A549 (cell line): ENCODE measurements at regions not wholly inside any gene's neighbourhood (a gene's known extent, or its start where the extent isn't known, plus 50 kb on each side); places are given as distances from the start of the nearest gene placed in this dataset.
"Not testable (repeated sequence)": the region's sequence is repeated elsewhere in the genome, so short reads cannot be mapped to it uniquely, and the experiment has no call there.

Experiments used
- ATAC-seq, 2 experiments: fragments of 200-7000 bp in 1 of 2; fragments of >200 bp in 1 of 2; cut with Nextera tagmentation in 1 of 2; cut with Tn5 transposase in 1 of 2; 3 replicates each; pipeline versions ENCODE4 v1.8.0 to v1.9.1; 2018 to 2020; ENCODE audit warnings: mild to moderate bottlenecking in 1 of 2, moderate library complexity in 1 of 2
- CTCF ChIA-PET: fragments of 300-600 bp; sonication (Branson Sonifier 250); formaldehyde crosslinking; extraction: SDS; loops from one replicate; lab custom pipeline; 2021; ENCODE audit warnings: antibody characterized with exemption, inconsistent platforms; lab: Yijun Ruan, JAX
- POLR2A ChIA-PET: fragments of 350-600 bp; formaldehyde crosslinking; extraction: SDS; loops from one replicate; lab custom pipeline; 2021; ENCODE audit warnings: antibody characterized with exemption, inconsistent platforms; lab: Yijun Ruan, JAX
- DNase-seq, 2 experiments: peaks; one replicate each; pipeline versions ENCODE4 v3.0.0 to v3.0.0-alpha.2; 2011 to 2016; ENCODE audit warnings: low read depth in 1 of 2, low spot score in 1 of 2
- FAIRE-seq: peaks from 2 replicates; lab custom pipeline; 2011; peaks lifted over from hg19 to GRCh38; lab: Jason Lieb, UNC
- H3K27ac ChIP-seq, 2 experiments: fragments of >200 bp; sonication (Bioruptor Twin); formaldehyde crosslinking; 3 replicates each; pipeline ENCODE4 v1.5.1; 2016 to 2017
- H3K4me1 ChIP-seq: fragments of >200 bp; sonication (Bioruptor Twin); formaldehyde crosslinking; 3 replicates; pipeline ENCODE4 v1.6.1; 2016
- H3K4me2 ChIP-seq: fragments of >200 bp; sonication (Bioruptor Twin); formaldehyde crosslinking; 3 replicates; pipeline ENCODE4 v1.6.1; 2016
- H3K4me3 ChIP-seq: fragments of >200 bp; sonication (Bioruptor Twin); formaldehyde crosslinking; 3 replicates; pipeline ENCODE4 v1.5.1; 2016
- H3K9me3 ChIP-seq: fragments of >200 bp; sonication (Bioruptor Twin); formaldehyde crosslinking; 3 replicates; pipeline ENCODE4 v1.6.1; 2016
- CBX8 ChIP-seq: fragments of 200-600 bp; sonication (generic); IDR thresholded peaks from 2 replicates; pipeline ENCODE4 v1.6.1; 2016
- CEBPB ChIP-seq, 2 experiments: fragments of >200 bp in 1 of 2; sonication (Bioruptor Twin) in 1 of 2; formaldehyde crosslinking in 1 of 2; IDR thresholded peaks; 2 replicates each; pipeline ENCODE4 v1.6.1; 2012 to 2016
- CHD2 ChIP-seq: fragments of 150-350 bp; IDR thresholded peaks from 2 replicates; pipeline ENCODE4 v1.6.1; 2014; ENCODE audit warnings: low read length; ENCODE audit not compliant: partially characterized antibody
- CHD4 ChIP-seq: fragments of 200-600 bp; sonication (generic); IDR thresholded peaks from 2 replicates; pipeline ENCODE4 v1.6.1; 2016; ENCODE audit warnings: antibody characterized with exemption, mild to moderate bottlenecking, borderline replicate concordance
- EP300 ChIP-seq, 2 experiments: fragments of >200 bp; sonication (Bioruptor Twin); formaldehyde crosslinking; IDR thresholded peaks; 2 replicates in 1 of 2; 3 replicates in 1 of 2; pipeline ENCODE4 v1.6.1; 2016 to 2017
- ESRRA ChIP-seq: fragments of 150-350 bp; IDR thresholded peaks from 2 replicates; pipeline ENCODE4 v1.6.1; 2014; ENCODE audit warnings: mild to moderate bottlenecking, low read length, borderline replicate concordance
- FOSB ChIP-seq: fragments of 250-450 bp; sonication (Bioruptor Pico); IDR thresholded peaks from 2 replicates; pipeline ENCODE4 v1.5.0; 2020; ENCODE audit warnings: mild to moderate bottlenecking, moderate library complexity
- FOXS1 ChIP-seq: fragments of 250-450 bp; sonication (Bioruptor Pico); IDR thresholded peaks from 2 replicates; pipeline ENCODE4 v1.5.0; 2020; ENCODE audit warnings: mild to moderate bottlenecking, moderate library complexity
- GATA3 ChIP-seq: IDR thresholded peaks from 2 replicates; pipeline ENCODE4 v1.6.1; 2012; ENCODE audit warnings: borderline replicate concordance
- HDAC2 ChIP-seq: fragments of 200-600 bp; sonication (generic); IDR thresholded peaks from 2 replicates; pipeline ENCODE4 v1.6.1; 2016
- HOXB13 ChIP-seq: fragments of 250-450 bp; sonication (Bioruptor Pico); IDR thresholded peaks from 2 replicates; pipeline ENCODE4 v1.5.0; 2020; ENCODE audit warnings: low read depth, mild to moderate bottlenecking, moderate library complexity
- JUN ChIP-seq, 2 experiments: fragments of >200 bp; sonication (Bioruptor Twin); formaldehyde crosslinking; IDR thresholded peaks; 2 replicates in 1 of 2; 3 replicates in 1 of 2; pipeline ENCODE4 v1.6.1; 2016 to 2017
- JUNB ChIP-seq: fragments of >200 bp; sonication (Bioruptor Twin); formaldehyde crosslinking; IDR thresholded peaks from 2 replicates; pipeline ENCODE4 v1.6.1; 2016
- KDM1A ChIP-seq: fragments of 200-600 bp; sonication (generic); IDR thresholded peaks from 2 replicates; pipeline ENCODE4 v1.6.1; 2016; ENCODE audit warnings: low read depth, mild to moderate bottlenecking
- KDM5A ChIP-seq: fragments of 200-600 bp; sonication (generic); IDR thresholded peaks from 2 replicates; pipeline ENCODE4 v1.6.1; 2016; ENCODE audit warnings: antibody characterized with exemption, mild to moderate bottlenecking
- MYC ChIP-seq: IDR thresholded peaks from 2 replicates; pipeline ENCODE4 v1.6.1; 2012; ENCODE audit warnings: mild to moderate bottlenecking, inconsistent platforms, low read length, improper control_type of control experiment, borderline replicate concordance
- RARB ChIP-seq: fragments of 250-450 bp; sonication (Bioruptor Pico); IDR thresholded peaks from 2 replicates; pipeline ENCODE4 v1.8.0; 2021; ENCODE audit warnings: mild to moderate bottlenecking, moderate library complexity
- RCOR1 ChIP-seq: fragments of 150-350 bp; IDR thresholded peaks from 2 replicates; pipeline ENCODE4 v1.6.1; 2014; ENCODE audit warnings: antibody characterized with exemption, low read length, low read depth
- RFX5 ChIP-seq: fragments of 450-650 bp; IDR thresholded peaks from 2 replicates; pipeline ENCODE4 v1.7.1; 2014; ENCODE audit warnings: antibody characterized with exemption, mild to moderate bottlenecking, moderate library complexity
- RNF2 ChIP-seq: fragments of 200-600 bp; sonication (generic); IDR thresholded peaks from 2 replicates; pipeline ENCODE4 v1.6.1; 2016; ENCODE audit warnings: low read depth, mild to moderate bottlenecking, antibody characterized with exemption, moderate library complexity, borderline replicate concordance
- SMC3 ChIP-seq: fragments of >200 bp; sonication (Bioruptor Twin); formaldehyde crosslinking; IDR thresholded peaks from 3 replicates; pipeline ENCODE4 v1.6.1; 2018; ENCODE audit warnings: inconsistent platforms
- SREBF2 ChIP-seq: fragments of 450-650 bp; IDR thresholded peaks from 2 replicates; pipeline ENCODE4 v1.6.1; 2014; ENCODE audit warnings: mild to moderate bottlenecking, moderate library complexity
- TFCP2L1 ChIP-seq: fragments of 250-450 bp; sonication (Bioruptor Pico); IDR thresholded peaks from 2 replicates; pipeline ENCODE4 v1.5.0; 2021; ENCODE audit warnings: mild to moderate bottlenecking
- ZFP36 ChIP-seq: fragments of 450-650 bp; IDR thresholded peaks from 2 replicates; pipeline ENCODE4 v1.6.1; 2014; ENCODE audit warnings: borderline replicate concordance; ENCODE audit not compliant: partially characterized antibody
- ZNF302 ChIP-seq: fragments of 250-450 bp; sonication (Bioruptor Pico); IDR thresholded peaks from 2 replicates; pipeline ENCODE4 v1.9.0; 2021; ENCODE audit warnings: inconsistent platforms, mild to moderate bottlenecking, moderate library complexity
- ZSCAN20 ChIP-seq: fragments of 250-450 bp; sonication (Bioruptor Pico); IDR thresholded peaks from 2 replicates; pipeline ENCODE4 v1.8.0; 2022; ENCODE audit warnings: mild to moderate bottlenecking, moderate library complexity
- WGBS: methylation state at CpG from one replicate; pipeline ENCODE4 v1.1.6; 2017; ENCODE audit errors: missing lambda C conversion rate; 5-methylcytosine and 5-hydroxymethylcytosine counted together
- TF ChIP-seq, protein P1 (sequence below): fragments of 150-350 bp; IDR thresholded peaks from 2 replicates; pipeline ENCODE4 v1.6.1; 2014; ENCODE audit warnings: low read depth, mild to moderate bottlenecking, low read length
- TF ChIP-seq, protein P2 (sequence below): IDR thresholded peaks from 2 replicates; pipeline ENCODE4 v1.6.1; 2012
- TF ChIP-seq, protein P3 (sequence below): fragments of 450-650 bp; IDR thresholded peaks from 2 replicates; pipeline ENCODE4 v1.6.1; 2014; ENCODE audit warnings: antibody characterized with exemption
- TF ChIP-seq, protein P4 (sequence below): fragments of 250-450 bp; sonication (Bioruptor Pico); IDR thresholded peaks from 2 replicates; pipeline ENCODE4 v1.5.0; 2021; ENCODE audit warnings: mild to moderate bottlenecking, moderate library complexity, borderline replicate concordance

- DNase-seq (no peak), ATAC-seq (no peak), FAIRE-seq (no peak)
- no peak for TF ChIP-seq SREBF2
- TF ChIP-seq, protein P1, sequence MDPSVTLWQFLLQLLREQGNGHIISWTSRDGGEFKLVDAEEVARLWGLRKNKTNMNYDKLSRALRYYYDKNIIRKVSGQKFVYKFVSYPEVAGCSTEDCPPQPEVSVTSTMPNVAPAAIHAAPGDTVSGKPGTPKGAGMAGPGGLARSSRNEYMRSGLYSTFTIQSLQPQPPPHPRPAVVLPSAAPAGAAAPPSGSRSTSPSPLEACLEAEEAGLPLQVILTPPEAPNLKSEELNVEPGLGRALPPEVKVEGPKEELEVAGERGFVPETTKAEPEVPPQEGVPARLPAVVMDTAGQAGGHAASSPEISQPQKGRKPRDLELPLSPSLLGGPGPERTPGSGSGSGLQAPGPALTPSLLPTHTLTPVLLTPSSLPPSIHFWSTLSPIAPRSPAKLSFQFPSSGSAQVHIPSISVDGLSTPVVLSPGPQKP = no peak
- TF ChIP-seq TFCP2L1 (CRISPR knock-in tag) = no peak
- no peak for TF ChIP-seq ZSCAN20 (CRISPR knock-in tag)
- no peak for TF ChIP-seq ESRRA
- no peak for TF ChIP-seq KDM1A
- no peak for TF ChIP-seq RFX5
- TF ChIP-seq CHD2 = no peak
- TF ChIP-seq JUN (IDR thresholded peaks at IDR 0.05) = no peak
- TF ChIP-seq ZNF302 (CRISPR knock-in tag) = no peak
- TF ChIP-seq RNF2 = no peak
- 65% methylated on average over 6 of the region's 6 CpGs for WGBS
- Histone ChIP-seq H3K4me1 (no peaks in the 10 kb centered on the region), H3K9me3 (no peaks in the 10 kb centered on the region), H3K4me2 (no peak overlapping the region), H3K27ac (no peak overlapping the region), H3K4me3 (no peak overlapping the region)
- POLR2A ChIA-PET = no interaction called here
- CTCF ChIA-PET = interaction anchor here (1.5 kb wide), 1 partner anchor 26 kb away, joined by 3 read pairs; no protein-coding TSS in a partner anchor
Measured at GRCh38 chr9:106500171-106500570, 362.8 kb upstream of the ZNF462 start.

GRCh38 chr9:106501210-106501609 lies 361.8 kb upstream of the ZNF462 start:
- FAIRE-seq, H3K4me2 ChIP-seq, ATAC-seq, H3K9me3 ChIP-seq, H3K4me3 ChIP-seq, H3K27ac ChIP-seq, POLR2A ChIA-PET, DNase-seq, H3K4me1 ChIP-seq: not testable (repeated sequence)
- 66% methylated on average over 11 of the region's 18 CpGs for WGBS
- CTCF ChIA-PET = interaction anchor here (1.5 kb wide), 1 partner anchor 25 kb away, joined by 3 read pairs; no protein-coding TSS in a partner anchor

GRCh38 chr9:106502930-106503329 lies 360.0 kb upstream of the ZNF462 start:
- Histone ChIP-seq H3K9me3 (no peaks in the 10 kb centered on the region), H3K27ac (no peak overlapping the region), H3K4me3 (no peak overlapping the region), H3K4me1 (no peaks in the 10 kb centered on the region), H3K4me2 (no peak overlapping the region)
- no peak for ATAC-seq
- ChIA-PET POLR2A (no interaction called here), CTCF (no interaction called here)
- WGBS = 8% methylated on average over 3 of the region's 3 CpGs
- FAIRE-seq = no peak
- DNase-seq = no peak
- TF ChIP-seq CEBPB (IDR thresholded peaks at IDR 0.05) (no peak), EP300 (IDR thresholded peaks at IDR 0.05) (no peak), FOXS1 (CRISPR knock-in tag) (no peak), SMC3 (no peak), CBX8 (no peak), GATA3 (no peak), HDAC2 (no peak)
- TF ChIP-seq, protein P2, sequence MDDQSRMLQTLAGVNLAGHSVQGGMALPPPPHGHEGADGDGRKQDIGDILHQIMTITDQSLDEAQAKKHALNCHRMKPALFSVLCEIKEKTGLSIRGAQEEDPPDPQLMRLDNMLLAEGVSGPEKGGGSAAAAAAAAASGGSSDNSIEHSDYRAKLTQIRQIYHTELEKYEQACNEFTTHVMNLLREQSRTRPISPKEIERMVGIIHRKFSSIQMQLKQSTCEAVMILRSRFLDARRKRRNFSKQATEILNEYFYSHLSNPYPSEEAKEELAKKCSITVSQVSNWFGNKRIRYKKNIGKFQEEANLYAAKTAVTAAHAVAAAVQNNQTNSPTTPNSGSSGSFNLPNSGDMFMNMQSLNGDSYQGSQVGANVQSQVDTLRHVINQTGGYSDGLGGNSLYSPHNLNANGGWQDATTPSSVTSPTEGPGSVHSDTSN = no peak

- FAIRE-seq = no peak
- no peaks in the 10 kb centered on the region for H3K9me3 ChIP-seq
- no peak for DNase-seq
- ChIA-PET POLR2A (interaction anchor here (0.6 kb wide), 1 partner anchor 94 kb away, joined by 4 read pairs; no protein-coding TSS in a partner anchor), CTCF (no interaction called here)
- H3K4me3 ChIP-seq = no peak overlapping the region
- H3K4me1 ChIP-seq = no peaks in the 10 kb centered on the region
- ATAC-seq = no peak
- no peak overlapping the region for H3K27ac ChIP-seq
- WGBS = 33% methylated on average over 5 of the region's 5 CpGs
- no peak overlapping the region for H3K4me2 ChIP-seq
- TF ChIP-seq JUNB = no peak
- no peak for TF ChIP-seq ESRRA
- TF ChIP-seq FOSB = no peak
- TF ChIP-seq CHD4 = no peak
- TF ChIP-seq HDAC2 = no peak
- no peak for TF ChIP-seq CBX8
- no peak for TF ChIP-seq MYC
- TF ChIP-seq, protein P3, sequence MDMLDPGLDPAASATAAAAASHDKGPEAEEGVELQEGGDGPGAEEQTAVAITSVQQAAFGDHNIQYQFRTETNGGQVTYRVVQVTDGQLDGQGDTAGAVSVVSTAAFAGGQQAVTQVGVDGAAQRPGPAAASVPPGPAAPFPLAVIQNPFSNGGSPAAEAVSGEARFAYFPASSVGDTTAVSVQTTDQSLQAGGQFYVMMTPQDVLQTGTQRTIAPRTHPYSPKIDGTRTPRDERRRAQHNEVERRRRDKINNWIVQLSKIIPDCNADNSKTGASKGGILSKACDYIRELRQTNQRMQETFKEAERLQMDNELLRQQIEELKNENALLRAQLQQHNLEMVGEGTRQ = no peak
- TF ChIP-seq RCOR1 = no peak
- TF ChIP-seq HOXB13 (CRISPR knock-in tag) = no peak
- TF ChIP-seq, protein P4, sequence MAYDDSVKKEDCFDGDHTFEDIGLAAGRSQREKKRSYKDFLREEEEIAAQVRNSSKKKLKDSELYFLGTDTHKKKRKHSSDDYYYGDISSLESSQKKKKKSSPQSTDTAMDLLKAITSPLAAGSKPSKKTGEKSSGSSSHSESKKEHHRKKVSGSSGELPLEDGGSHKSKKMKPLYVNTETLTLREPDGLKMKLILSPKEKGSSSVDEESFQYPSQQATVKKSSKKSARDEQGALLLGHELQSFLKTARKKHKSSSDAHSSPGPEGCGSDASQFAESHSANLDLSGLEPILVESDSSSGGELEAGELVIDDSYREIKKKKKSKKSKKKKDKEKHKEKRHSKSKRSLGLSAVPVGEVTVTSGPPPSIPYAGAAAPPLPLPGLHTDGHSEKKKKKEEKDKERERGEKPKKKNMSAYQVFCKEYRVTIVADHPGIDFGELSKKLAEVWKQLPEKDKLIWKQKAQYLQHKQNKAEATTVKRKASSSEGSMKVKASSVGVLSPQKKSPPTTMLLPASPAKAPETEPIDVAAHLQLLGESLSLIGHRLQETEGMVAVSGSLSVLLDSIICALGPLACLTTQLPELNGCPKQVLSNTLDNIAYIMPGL = no peak
- TF ChIP-seq KDM5A = no peak
- no peak for TF ChIP-seq ZFP36
- no peak for TF ChIP-seq RARB (CRISPR knock-in tag)
Measured at GRCh38 chr9:106503759-106504158, 359.2 kb upstream of the ZNF462 start.
